ENCODE measurements at regions not wholly inside any gene's neighbourhood (a gene's known extent, or its start where the extent isn't known, plus 50 kb on each side); places are given as distances from the start of the nearest gene placed in this dataset.

GRCh38 chr16:77551357-77551756, 116.5 kb upstream of the ADAMTS18 start:
- no peak for TF ChIP-seq POLR2AphosphoS5 (IDR thresholded peaks at IDR 0.05; ENCODE audit: borderline replicate concordance, low read depth, low read length)
- no peak for TF ChIP-seq EZH2 (IDR thresholded peaks at IDR 0.05)

Data from SK-N-MC (cell line).